Stomach (tissue), 4 donors: ENCODE measurements at regions not wholly inside any gene's neighbourhood (a gene's known extent, or its start where the extent isn't known, plus 50 kb on each side); places are given as distances from the start of the nearest gene placed in this dataset.

Source experiments
- CTCF ChIP-seq, 7 experiments: fragments of 450-650 bp in 4 of 7; fragments of 200-600 bp in 3 of 7; sonication (generic) in 3 of 7; IDR thresholded peaks; one replicate each; pipeline ENCODE4 v1.5.1; 2016 to 2019; ENCODE audit warnings: antibody characterized with exemption in 7 of 7, control low read depth in 2 of 7, mild to moderate bottlenecking in 1 of 7
- EP300 ChIP-seq: sonication (generic); formaldehyde crosslinking; IDR thresholded peaks from one replicate; pipeline ENCODE4 v1.6.1; 2017; ENCODE audit warnings: antibody characterized with exemption
- POLR2A ChIP-seq, 4 donors: fragments of 450-650 bp; IDR thresholded peaks; one replicate each; pipeline ENCODE4 v1.6.1; 2016; ENCODE audit warnings: antibody characterized with exemption in 4 of 4, control low read depth in 2 of 4, mild to moderate bottlenecking in 1 of 4, moderate library complexity in 1 of 4

DNA sequence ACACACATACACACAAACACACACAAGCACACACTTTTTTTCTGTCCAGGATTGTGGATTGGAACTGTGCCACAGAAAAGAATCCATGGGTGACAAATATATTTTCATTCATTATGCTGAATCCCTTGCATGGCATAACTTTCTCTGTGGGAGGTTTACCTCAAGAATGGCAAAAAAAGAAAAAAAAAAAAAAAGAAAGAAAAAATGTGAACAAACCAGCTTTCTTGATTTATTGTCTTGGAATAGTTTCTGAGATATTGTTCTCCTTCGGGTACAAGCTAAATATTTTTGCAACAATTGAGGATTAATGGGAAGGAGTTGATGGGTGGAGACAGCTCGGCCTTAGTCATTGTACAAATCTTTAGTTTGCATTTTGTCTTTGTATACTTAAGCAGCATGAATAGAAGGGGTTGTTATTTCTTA lies 153.1 kb downstream of the GMNC start:
- TF ChIP-seq CTCF (IDR thresholded peaks at IDR 0.05) (no peak), POLR2A (IDR thresholded peaks at IDR 0.05) (no peak), EP300 (no peak)
